Adrenal gland (tissue), 5 donors: ENCODE measurements at regions not wholly inside any gene's neighbourhood (a gene's known extent, or its start where the extent isn't known, plus 50 kb on each side); places are given as distances from the start of the nearest gene placed in this dataset.
"Not testable (repeated sequence)": the region's sequence is repeated elsewhere in the genome, so short reads cannot be mapped to it uniquely, and the experiment has no call there.

ENCODE experiments used
- POLR2A ChIP-seq, 2 donors: fragments of 450-650 bp; IDR thresholded peaks; one replicate each; pipeline ENCODE4 v1.6.1; 2017; ENCODE audit warnings: antibody characterized with exemption in 2 of 2, mild to moderate bottlenecking in 2 of 2, moderate library complexity in 1 of 2
- TF ChIP-seq, protein P1 (sequence below), 6 experiments: fragments of 450-650 bp in 4 of 6; fragments of 200-600 bp in 2 of 6; sonication (generic) in 1 of 6; IDR thresholded peaks; 1 replicate in 5 of 6; 2 replicates in 1 of 6; pipeline versions ENCODE4 v1.5.1 to v1.8.0; 2016 to 2021; ENCODE audit warnings: antibody characterized with exemption in 6 of 6, mild to moderate bottlenecking in 2 of 6, moderate library complexity in 1 of 6
- donor health status: DM: no; HTN: no; CAD: no.

DNA sequence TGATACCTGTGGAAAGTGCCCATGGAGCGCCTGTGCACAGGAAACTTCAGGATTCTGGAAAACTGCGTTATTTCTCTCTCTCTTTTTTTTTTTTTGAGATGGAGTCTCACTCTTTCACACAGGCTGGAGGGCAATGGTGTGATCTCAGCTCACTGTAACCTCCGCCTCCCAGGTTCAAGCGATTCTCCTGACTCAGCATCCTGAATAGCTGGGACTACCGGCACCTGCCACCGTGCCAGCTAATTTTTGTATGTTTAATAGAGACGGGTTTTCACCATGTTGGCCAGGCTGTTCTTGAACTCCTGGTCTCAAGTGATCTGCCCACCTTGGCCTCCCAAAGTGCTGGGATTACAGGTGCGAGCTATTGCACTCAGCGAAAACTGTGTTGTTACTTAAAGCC is 68.9 kb upstream of the PODXL start:
- TF ChIP-seq, protein P1, sequence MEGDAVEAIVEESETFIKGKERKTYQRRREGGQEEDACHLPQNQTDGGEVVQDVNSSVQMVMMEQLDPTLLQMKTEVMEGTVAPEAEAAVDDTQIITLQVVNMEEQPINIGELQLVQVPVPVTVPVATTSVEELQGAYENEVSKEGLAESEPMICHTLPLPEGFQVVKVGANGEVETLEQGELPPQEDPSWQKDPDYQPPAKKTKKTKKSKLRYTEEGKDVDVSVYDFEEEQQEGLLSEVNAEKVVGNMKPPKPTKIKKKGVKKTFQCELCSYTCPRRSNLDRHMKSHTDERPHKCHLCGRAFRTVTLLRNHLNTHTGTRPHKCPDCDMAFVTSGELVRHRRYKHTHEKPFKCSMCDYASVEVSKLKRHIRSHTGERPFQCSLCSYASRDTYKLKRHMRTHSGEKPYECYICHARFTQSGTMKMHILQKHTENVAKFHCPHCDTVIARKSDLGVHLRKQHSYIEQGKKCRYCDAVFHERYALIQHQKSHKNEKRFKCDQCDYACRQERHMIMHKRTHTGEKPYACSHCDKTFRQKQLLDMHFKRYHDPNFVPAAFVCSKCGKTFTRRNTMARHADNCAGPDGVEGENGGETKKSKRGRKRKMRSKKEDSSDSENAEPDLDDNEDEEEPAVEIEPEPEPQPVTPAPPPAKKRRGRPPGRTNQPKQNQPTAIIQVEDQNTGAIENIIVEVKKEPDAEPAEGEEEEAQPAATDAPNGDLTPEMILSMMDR (IDR thresholded peaks at IDR 0.05): not testable (repeated sequence)
- TF ChIP-seq POLR2A (IDR thresholded peaks at IDR 0.05): not testable (repeated sequence)
